AG04450 (cell line): ENCODE measurements at regions not wholly inside any gene's neighbourhood (a gene's known extent, or its start where the extent isn't known, plus 50 kb on each side); places are given as distances from the start of the nearest gene placed in this dataset.

Experiments used
- CTCF ChIA-PET: fragments of 300-600, 350-600 bp; formaldehyde crosslinking; extraction: SDS; loops from one replicate; lab custom pipeline; 2022; ENCODE audit warnings: antibody characterized with exemption, inconsistent platforms; lab: Charles Lee
- POLR2A ChIA-PET: fragments of 350-600 bp; formaldehyde crosslinking; extraction: SDS; loops from one replicate; lab custom pipeline; 2021; ENCODE audit warnings: antibody characterized with exemption, inconsistent platforms; lab: Yijun Ruan, JAX
- DNase-seq: peaks from one replicate; pipeline ENCODE4 v3.0.0-alpha.2; 2011; ENCODE audit warnings: low read depth, low spot score
- H3K27ac ChIP-seq: one replicate; pipeline ENCODE4 v1.5.1; 2012; ENCODE audit warnings: low read depth, low read length, control low read depth
- H3K27me3 ChIP-seq: one replicate; pipeline ENCODE4 v1.6.0; 2012; ENCODE audit warnings: low read length; ENCODE audit not compliant: control insufficient read depth, insufficient read depth
- H3K4me3 ChIP-seq: 2 replicates; pipeline ENCODE4 v1.5.1; 2011; ENCODE audit warnings: mild to moderate bottlenecking, low read depth, low read length, control low read depth
- H3K9me3 ChIP-seq: 2 replicates; pipeline ENCODE4 v1.5.1; 2012; ENCODE audit warnings: low read length; ENCODE audit not compliant: control insufficient read depth, insufficient read depth
- CTCF ChIP-seq: IDR thresholded peaks from 2 replicates; pipeline ENCODE4 v1.5.1; 2011; ENCODE audit warnings: low read depth, low read length, control low read depth, inconsistent platforms

DNA sequence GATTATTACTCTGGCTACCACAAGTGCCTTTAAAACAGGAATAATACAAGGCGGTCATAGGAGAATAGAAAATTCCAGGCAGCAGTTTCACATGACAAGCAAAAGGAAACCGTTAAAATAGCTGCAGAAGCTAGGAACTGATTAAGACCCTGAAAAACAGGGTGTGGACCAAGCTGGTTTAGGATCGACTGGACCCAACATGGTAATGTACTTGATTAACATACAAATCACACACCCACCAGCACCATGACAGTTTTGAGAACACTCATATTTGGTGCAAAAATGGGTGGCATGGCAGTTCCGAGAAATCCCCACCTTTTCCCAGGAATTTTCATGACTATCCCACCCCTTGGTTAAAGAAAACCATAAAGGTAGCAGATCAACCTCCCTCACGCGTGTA lies 51.9 kb upstream of the TMEM163 start:
- H3K4me3 ChIP-seq, result no peak overlapping the region
- CTCF ChIA-PET, result no interaction called here
- H3K27me3 ChIP-seq, result no peaks in the 10 kb centered on the region
- H3K27ac ChIP-seq, result no peak overlapping the region
- DNase-seq, result no peak
- POLR2A ChIA-PET, result no interaction called here
- no peak for TF ChIP-seq CTCF
- no peaks in the 10 kb centered on the region for H3K9me3 ChIP-seq

DNA sequence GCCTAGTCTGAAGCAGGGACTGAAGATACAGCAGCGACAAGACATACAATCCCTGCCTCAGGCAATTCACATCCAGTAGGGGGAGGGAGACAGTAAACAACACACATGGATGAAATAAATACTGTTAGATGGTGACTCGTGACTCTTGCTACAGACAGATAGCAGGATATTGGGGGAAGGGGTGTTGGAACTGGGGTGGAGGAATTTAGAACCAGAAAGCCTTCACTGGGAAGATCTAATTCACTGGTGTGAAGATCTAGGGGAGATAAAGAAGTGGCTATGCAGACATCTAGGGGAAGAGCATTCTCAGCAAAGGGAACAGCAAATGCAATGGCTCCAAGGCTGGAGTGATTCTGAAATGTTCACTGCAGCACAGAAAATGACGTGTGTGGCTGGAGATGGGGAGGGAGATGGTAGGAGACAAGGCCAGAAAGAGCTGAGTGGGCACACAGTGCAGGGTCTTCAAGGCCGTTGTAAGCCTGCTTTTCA lies 52.6 kb upstream of the TMEM163 start:
- Histone ChIP-seq H3K27me3 (no peaks in the 10 kb centered on the region), H3K9me3 (no peaks in the 10 kb centered on the region), H3K27ac (no peak overlapping the region), H3K4me3 (no peak overlapping the region)
- POLR2A ChIA-PET, result no interaction called here
- CTCF ChIA-PET, result no interaction called here
- TF ChIP-seq CTCF, result no peak
- DNase-seq, result no peak

GRCh38 chr2:134772493-134773169 lies 53.8 kb upstream of the TMEM163 start:
- no peaks in the 10 kb centered on the region for H3K9me3 ChIP-seq
- no peak overlapping the region for H3K4me3 ChIP-seq
- ChIA-PET CTCF (no interaction called here), POLR2A (no interaction called here)
- no peaks in the 10 kb centered on the region for H3K27me3 ChIP-seq
- no peak overlapping the region for H3K27ac ChIP-seq
- DNase-seq, result no peak
- no peak for TF ChIP-seq CTCF

DNA sequence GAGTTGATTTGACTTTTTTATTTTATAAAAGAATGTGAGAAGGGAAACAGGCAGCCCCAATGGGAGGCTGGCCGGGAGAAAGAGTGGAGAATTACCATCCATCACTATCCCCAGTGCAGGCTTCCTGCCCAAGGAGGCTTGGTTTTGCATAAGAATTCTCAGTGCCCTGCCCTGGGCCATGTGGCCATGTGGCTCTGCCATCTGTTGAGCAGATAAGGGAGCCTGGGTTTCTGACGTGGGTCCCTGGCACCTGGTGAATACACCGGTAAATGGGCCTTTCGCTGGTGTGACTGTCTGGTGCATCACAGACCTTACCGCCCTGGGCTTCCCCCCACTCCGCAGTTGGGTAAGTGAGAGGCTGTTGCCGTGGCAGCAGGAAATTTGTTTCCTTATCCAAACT lies 54.5 kb upstream of the TMEM163 start:
- ChIA-PET POLR2A (no interaction called here), CTCF (no interaction called here)
- no peak overlapping the region for H3K27ac ChIP-seq
- no peak for TF ChIP-seq CTCF
- H3K27me3 ChIP-seq, result no peaks in the 10 kb centered on the region
- no peak overlapping the region for H3K4me3 ChIP-seq
- no peaks in the 10 kb centered on the region for H3K9me3 ChIP-seq
- no peak for DNase-seq

DNA sequence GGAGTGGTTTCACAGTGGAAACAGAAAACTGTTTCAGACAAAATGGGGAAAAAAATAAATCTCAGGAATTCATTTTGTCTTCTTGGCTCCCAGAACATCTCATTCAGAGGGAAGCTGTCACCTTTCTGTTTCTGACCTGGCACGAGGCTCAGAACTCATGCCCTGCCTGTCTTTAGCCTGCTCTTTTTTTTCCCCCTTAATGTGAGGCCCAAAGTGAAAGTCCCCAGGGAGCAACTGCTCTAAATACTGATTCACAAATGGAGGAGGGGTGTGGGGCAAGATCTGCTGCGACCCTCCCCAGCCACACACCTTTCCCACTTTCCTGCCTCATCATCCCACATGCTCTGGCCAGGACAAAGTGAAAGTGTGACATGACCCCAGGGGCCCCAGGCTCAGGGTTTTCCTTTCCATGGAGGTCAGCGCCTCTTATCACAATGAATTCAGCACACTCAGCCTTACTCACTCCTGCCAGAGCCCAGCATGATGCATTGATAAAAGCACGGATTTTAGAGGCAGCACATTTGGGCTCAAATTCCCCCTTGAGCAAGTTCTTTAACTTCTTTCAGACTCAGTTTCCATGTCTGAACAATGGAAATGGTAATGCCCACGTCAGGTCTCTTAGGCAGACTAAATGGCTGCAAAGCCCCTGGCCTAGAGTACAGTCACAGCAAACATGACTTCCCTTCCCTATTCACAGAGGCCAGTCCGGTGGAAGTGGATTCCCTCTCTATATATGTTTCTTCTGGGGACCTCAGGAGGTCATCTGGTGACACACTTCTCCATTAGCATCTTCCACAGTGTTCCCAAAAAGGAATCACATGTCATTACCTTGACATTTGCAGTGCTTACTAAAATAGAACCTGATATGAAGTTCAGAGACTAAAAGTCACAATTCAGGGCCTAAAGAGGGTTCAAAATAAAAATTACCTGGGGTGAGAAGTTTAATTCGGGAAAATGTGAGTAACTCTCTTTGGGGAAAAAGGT lies 55.3 kb upstream of the TMEM163 start:
- ChIA-PET CTCF (no interaction called here), POLR2A (no interaction called here)
- Histone ChIP-seq H3K27ac (no peak overlapping the region), H3K4me3 (no peak overlapping the region), H3K27me3 (no peaks in the 10 kb centered on the region), H3K9me3 (no peaks in the 10 kb centered on the region)
- no peak for TF ChIP-seq CTCF
- DNase-seq, result no peak
